OCI-LY7 (cell line): ENCODE measurements at regions not wholly inside any gene's neighbourhood (a gene's known extent, or its start where the extent isn't known, plus 50 kb on each side); places are given as distances from the start of the nearest gene placed in this dataset.

Experiments
- BruUV-seq: library from RNA; stranded (reverse); fragments of 400-500 nt; replicated peaks from 2 replicates; lab custom pipeline; 2021; lab: Mats Ljungman, UMichigan
- CTCF ChIA-PET: fragments of 300-600 bp; sonication (Branson Sonifier 250); formaldehyde crosslinking; loops from one replicate; lab custom pipeline; 2022; ENCODE audit warnings: antibody characterized with exemption; ENCODE audit not compliant: unreplicated experiment; lab: Charles Lee
- POLR2A ChIA-PET: fragments of 300-600 bp; sonication (Branson Sonifier 250); formaldehyde crosslinking; loops from one replicate; lab custom pipeline; 2022; ENCODE audit warnings: antibody characterized with exemption; lab: Charles Lee
- DNase-seq: peaks from one replicate; pipeline ENCODE4 v3.0.0-alpha.2; 2015; ENCODE audit warnings: low spot score
- H2AFZ ChIP-seq: fragments of 200-600 bp; sonication (generic), shearing (Covaris generic); 2 replicates; pipeline ENCODE4 v1.6.1; 2014; ENCODE audit warnings: mild to moderate bottlenecking, antibody characterized with exemption, low read length, moderate library complexity
- H3K27ac ChIP-seq: fragments of 200-600 bp; sonication (generic); 2 replicates; pipeline ENCODE4 v1.5.1; 2014; ENCODE audit warnings: mixed run types, low read depth, mild to moderate bottlenecking, moderate library complexity, low read length, inconsistent platforms; ENCODE audit not compliant: poor library complexity, severe bottlenecking
- H3K36me3 ChIP-seq: fragments of 200-600 bp; sonication (generic); 2 replicates; pipeline ENCODE4 v1.6.1; 2014; ENCODE audit warnings: mild to moderate bottlenecking, antibody characterized with exemption, low read length, moderate library complexity, mixed read lengths; ENCODE audit not compliant: insufficient read depth
- H3K4me1 ChIP-seq: fragments of 200-600 bp; sonication (generic); 2 replicates; pipeline ENCODE4 v1.5.1; 2014; ENCODE audit warnings: mild to moderate bottlenecking, low read length; ENCODE audit not compliant: insufficient read depth, poor library complexity, severe bottlenecking
- H3K4me2 ChIP-seq: fragments of 200-600 bp; sonication (generic); 2 replicates; pipeline ENCODE4 v1.6.1; 2014; ENCODE audit warnings: mild to moderate bottlenecking, low read length
- H3K4me3 ChIP-seq: fragments of 200-600 bp; sonication (generic); 2 replicates; pipeline ENCODE4 v1.5.1; 2014; ENCODE audit warnings: mild to moderate bottlenecking, low read depth, low read length; ENCODE audit not compliant: poor library complexity, severe bottlenecking
- H3K79me2 ChIP-seq: fragments of 200-600 bp; sonication (generic); 2 replicates; pipeline ENCODE4 v1.6.1; 2016; ENCODE audit warnings: low read depth, mild to moderate bottlenecking, low read length, moderate library complexity, mixed read lengths; ENCODE audit not compliant: insufficient read depth
- H3K9me2 ChIP-seq: fragments of 200-600 bp; sonication (generic); 2 replicates; pipeline ENCODE4 v1.6.1; 2016; ENCODE audit warnings: mild to moderate bottlenecking, low read length, mixed read lengths; ENCODE audit not compliant: insufficient read depth
- H3K9me3 ChIP-seq: fragments of 200-600 bp; sonication (generic); 2 replicates; pipeline ENCODE4 v1.6.1; 2014; ENCODE audit warnings: mild to moderate bottlenecking, mixed run types, low read length, mixed read lengths
- H4K20me1 ChIP-seq: fragments of 200-600 bp; sonication (generic); 2 replicates; pipeline ENCODE4 v1.6.1; 2014; ENCODE audit warnings: mild to moderate bottlenecking, antibody characterized with exemption, low read length, moderate library complexity, mixed read lengths; ENCODE audit not compliant: insufficient read depth
- CTCF ChIP-seq: fragments of 200-600 bp; sonication (generic); conservative IDR thresholded peaks from 2 replicates; pipeline ENCODE4 v1.5.1; 2014; ENCODE audit warnings: mild to moderate bottlenecking, antibody characterized with exemption, low read length, moderate library complexity, mixed read lengths
- EZH2phosphoT487 ChIP-seq: fragments of 200-600 bp; sonication (generic); IDR thresholded peaks from 2 replicates; pipeline ENCODE4 v1.6.1; 2018; ENCODE audit warnings: low read depth, borderline replicate concordance, mild to moderate bottlenecking, mixed run types, antibody characterized with exemption, low read length, moderate library complexity, mixed read lengths
- intact Hi-C: fragments of 100-400 bp; cut with micrococcal nuclease; formaldehyde crosslinking; loops from one replicate; pipeline ENCODE4 v1.10.0; 2022; ENCODE audit not compliant: unreplicated experiment

- DNase-seq, result no peak
- intact Hi-C loops, result no loop called here
- no peaks in the 10 kb centered on the region for H3K36me3 ChIP-seq
Observed at GRCh38 chr20:2047456-2048092, 53.7 kb upstream of the PDYN start.

GRCh38 chr20:2045101-2045500 lies 51.2 kb upstream of the PDYN start:
- intact Hi-C loops, result no loop called here
- no peaks in the 10 kb centered on the region for H3K9me2 ChIP-seq
- no peak overlapping the region for H3K27ac ChIP-seq
- no peak overlapping the region for H2AFZ ChIP-seq
- no peaks in the 10 kb centered on the region for H4K20me1 ChIP-seq
- no peaks in the 10 kb centered on the region for H3K79me2 ChIP-seq
- POLR2A ChIA-PET, result no interaction called here
- H3K4me2 ChIP-seq, result no peak overlapping the region
- CTCF ChIA-PET, result interaction anchor here (0.6 kb wide), 1 partner anchor 249 kb away, joined by 3 read pairs; no protein-coding TSS in a partner anchor
- no peak for DNase-seq
- H3K4me1 ChIP-seq, result no peaks in the 10 kb centered on the region
- no TSS peak for BruUV-seq
- TF ChIP-seq CTCF (no peak), EZH2phosphoT487 (no peak)
- H3K9me3 ChIP-seq, result no peaks in the 10 kb centered on the region
- H3K4me3 ChIP-seq, result no peak overlapping the region
- H3K36me3 ChIP-seq, result no peaks in the 10 kb centered on the region

More at GRCh38 chr20:2047456-2048092, 53.7 kb upstream of the PDYN start:
- Histone ChIP-seq H3K79me2 (no peaks in the 10 kb centered on the region), H3K27ac (no peak overlapping the region), H3K4me2 (no peak overlapping the region), H3K9me3 (no peaks in the 10 kb centered on the region), H3K4me3 (no peak overlapping the region), H3K4me1 (no peaks in the 10 kb centered on the region), H4K20me1 (no peaks in the 10 kb centered on the region), H2AFZ (no peak overlapping the region), H3K9me2 (no peaks in the 10 kb centered on the region)
- no TSS peak for BruUV-seq
- TF ChIP-seq CTCF (no peak), EZH2phosphoT487 (no peak)
- POLR2A ChIA-PET, result no interaction called here
- CTCF ChIA-PET, result no interaction called here
